Liver (tissue), 8 donors: ENCODE measurements at regions not wholly inside any gene's neighbourhood (a gene's known extent, or its start where the extent isn't known, plus 50 kb on each side); places are given as distances from the start of the nearest gene placed in this dataset.

Source experiments
- DNase-seq: peaks from one replicate; pipeline ENCODE4 v3.0.0-alpha.2; 2017; ENCODE audit warnings: low spot score
- H3K27ac ChIP-seq, 2 donors: one replicate each; pipeline ENCODE4 v1.7.0; 2013; ENCODE audit warnings: inconsistent platforms in 2 of 2, low read length in 2 of 2, control low read depth in 1 of 2, low read depth in 1 of 2, mild to moderate bottlenecking in 1 of 2
- H3K27me3 ChIP-seq, 4 donors: one replicate each; pipeline versions ENCODE4 v1.6.1 to v1.7.0; 2013; ENCODE audit warnings: low read length in 3 of 4, inconsistent platforms in 1 of 4, mild to moderate bottlenecking in 1 of 4, moderate library complexity in 1 of 4; ENCODE audit not compliant: control insufficient read depth in 4 of 4, insufficient read depth in 4 of 4
- H3K36me3 ChIP-seq, 4 donors: one replicate each; pipeline versions ENCODE4 v1.6.1 to v1.7.0; 2013; ENCODE audit warnings: low read length in 3 of 4, mild to moderate bottlenecking in 3 of 4, low read depth in 1 of 4, moderate library complexity in 1 of 4; ENCODE audit not compliant: control insufficient read depth in 4 of 4, insufficient read depth in 3 of 4
- H3K4me1 ChIP-seq, 4 donors: one replicate each; pipeline versions ENCODE4 v1.6.1 to v1.7.0; 2013; ENCODE audit warnings: low read length in 3 of 4, mild to moderate bottlenecking in 3 of 4, moderate library complexity in 1 of 4; ENCODE audit not compliant: control insufficient read depth in 4 of 4, insufficient read depth in 4 of 4
- H3K4me3 ChIP-seq, 3 donors: one replicate each; pipeline versions ENCODE4 v1.6.1 to v1.7.0; 2013; ENCODE audit warnings: low read length in 3 of 3, control low read depth in 1 of 3, low read depth in 1 of 3, mild to moderate bottlenecking in 1 of 3
- H3K9ac ChIP-seq, 2 donors: one replicate each; pipeline ENCODE4 v1.7.0; 2013; ENCODE audit warnings: low read length in 2 of 2, mild to moderate bottlenecking in 2 of 2, moderate library complexity in 2 of 2, control low read depth in 1 of 2, low read depth in 1 of 2
- H3K9me3 ChIP-seq, 4 donors: one replicate each; pipeline versions ENCODE4 v1.6.1 to v1.7.0; 2013; ENCODE audit warnings: low read length in 3 of 4; ENCODE audit not compliant: control insufficient read depth in 4 of 4
- EGR1 ChIP-seq, 2 donors: IDR thresholded peaks; 2 replicates each; pipeline ENCODE4 v1.6.1; 2016 to 2018; ENCODE audit warnings: antibody characterized with exemption in 2 of 2, low read depth in 2 of 2
- FOXA1 ChIP-seq: IDR thresholded peaks from 2 replicates; pipeline ENCODE4 v1.6.1; 2016; ENCODE audit warnings: antibody characterized with exemption
- GABPA ChIP-seq, 2 donors: IDR thresholded peaks in 1 of 2; conservative IDR thresholded peaks in 1 of 2; 2 replicates each; pipeline ENCODE4 v1.6.1; 2016; ENCODE audit warnings: antibody characterized with exemption in 2 of 2, mild to moderate bottlenecking in 1 of 2, moderate library complexity in 1 of 2
- HNF4G ChIP-seq: IDR thresholded peaks from 2 replicates; pipeline ENCODE4 v1.6.1; 2016; ENCODE audit warnings: antibody characterized with exemption
- JUND ChIP-seq, 2 donors: IDR thresholded peaks; 2 replicates each; pipeline ENCODE4 v1.6.1; 2016; ENCODE audit warnings: antibody characterized with exemption in 2 of 2
- NR2F2 ChIP-seq: IDR thresholded peaks from 2 replicates; pipeline ENCODE4 v1.6.1; 2016; ENCODE audit warnings: antibody characterized with exemption
- RAD21 ChIP-seq, 2 donors: IDR thresholded peaks; 2 replicates each; pipeline ENCODE4 v1.6.1; 2016; ENCODE audit warnings: antibody characterized with exemption in 2 of 2, mild to moderate bottlenecking in 2 of 2
- SP1 ChIP-seq: IDR thresholded peaks from 2 replicates; pipeline ENCODE4 v1.6.1; 2018; ENCODE audit warnings: antibody characterized with exemption, mild to moderate bottlenecking
- TAF1 ChIP-seq: conservative IDR thresholded peaks from 2 replicates; pipeline ENCODE4 v1.6.1; 2016; ENCODE audit warnings: antibody characterized with exemption, mild to moderate bottlenecking
- YY1 ChIP-seq: IDR thresholded peaks from 2 replicates; pipeline ENCODE4 v1.6.1; 2016; ENCODE audit warnings: antibody characterized with exemption, mild to moderate bottlenecking
- WGBS: extraction: QIAGEN DNeasy Blood & Tissue Kit; methylation state at CpG from one replicate; pipeline ENCODE4 v1.1.7; 2013; 5-methylcytosine and 5-hydroxymethylcytosine counted together
- TF ChIP-seq, protein P1 (sequence below): IDR thresholded peaks from 2 replicates; pipeline ENCODE4 v1.6.1; 2016; ENCODE audit warnings: antibody characterized with exemption
- TF ChIP-seq, protein P2 (sequence below): IDR thresholded peaks from 2 replicates; pipeline ENCODE4 v1.6.1; 2016; ENCODE audit warnings: antibody characterized with exemption, mild to moderate bottlenecking
- TF ChIP-seq, protein P3 (sequence below): IDR thresholded peaks from 2 replicates; pipeline ENCODE4 v1.6.1; 2016; ENCODE audit warnings: antibody characterized with exemption
- TF ChIP-seq, protein P4 (sequence below): fragments of 150-350 bp; IDR thresholded peaks from 2 replicates; pipeline ENCODE4 v1.5.1; 2017; ENCODE audit warnings: improper control_type of control experiment, low read depth, low read length; ENCODE audit not compliant: missing input control
- TF ChIP-seq, protein P5 (sequence below): IDR thresholded peaks from 2 replicates; pipeline ENCODE4 v1.6.1; 2016; ENCODE audit warnings: antibody characterized with exemption
- donor health status: healthy.
- donor health status: healthy.
- donor health status: healthy.
- donor health status: healthy.
- donor health status: healthy.

DNA sequence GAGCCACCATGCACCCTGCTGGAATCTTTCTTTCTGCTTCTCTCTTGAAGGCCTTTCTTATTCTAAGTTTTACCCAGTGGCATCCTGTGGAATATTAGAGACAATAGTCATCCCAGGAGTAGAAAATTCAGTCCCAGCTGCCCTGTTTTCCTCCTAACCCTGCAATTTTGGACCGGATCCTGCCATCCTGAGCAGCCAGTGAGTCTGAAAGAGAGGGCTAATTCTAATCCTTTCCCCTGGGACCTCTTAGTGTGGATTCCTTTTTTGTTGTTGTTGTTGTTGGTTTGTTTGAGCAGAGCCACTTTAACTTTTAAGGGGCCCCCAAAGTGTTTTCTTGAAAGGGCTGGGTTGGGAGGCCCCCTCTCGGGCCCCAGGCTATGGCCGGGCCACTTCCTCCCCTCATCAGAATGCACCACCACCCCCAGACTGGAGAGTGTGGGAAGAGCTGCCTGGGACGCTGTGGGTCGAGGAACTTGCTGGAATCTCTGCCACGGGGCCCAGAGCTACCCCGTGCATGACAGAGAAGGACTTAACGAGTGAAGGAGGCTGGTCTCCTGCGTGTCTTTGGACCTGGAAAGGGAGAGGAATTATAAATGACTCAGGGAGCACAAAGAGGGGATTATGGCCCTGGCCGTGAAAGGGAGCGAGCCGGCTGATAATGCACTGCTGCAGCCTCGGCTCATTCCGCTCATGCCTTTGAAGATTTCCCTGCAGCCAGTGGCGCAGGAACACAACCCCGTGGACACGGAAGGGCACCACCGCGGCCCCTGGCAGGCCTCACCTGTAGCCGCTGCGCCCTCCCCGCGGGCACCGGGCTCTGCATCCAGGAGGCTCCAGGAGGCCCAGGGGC is 81.0 kb upstream of the AKT3 start:
- Histone ChIP-seq H3K9ac (no peak overlapping the region), H3K27me3 (peaks cover 0 to 5% (median 0%) of the 10 kb centered on the region in 4 donors), H3K9me3 (peaks cover 0 to 2% (median 0%) of the 10 kb centered on the region in 4 donors), H3K27ac (no peak overlapping the region), H3K4me3 (no peak overlapping the region), H3K36me3 (no peaks in the 10 kb centered on the region), H3K4me1 (no peaks in the 10 kb centered on the region)
- WGBS, result 31% methylated on average over 24 of the region's 24 CpGs
- no peak for DNase-seq
- TF ChIP-seq, protein P1, sequence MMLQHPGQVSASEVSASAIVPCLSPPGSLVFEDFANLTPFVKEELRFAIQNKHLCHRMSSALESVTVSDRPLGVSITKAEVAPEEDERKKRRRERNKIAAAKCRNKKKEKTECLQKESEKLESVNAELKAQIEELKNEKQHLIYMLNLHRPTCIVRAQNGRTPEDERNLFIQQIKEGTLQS, result no peak
- TF ChIP-seq RAD21 (IDR thresholded peaks at IDR 0.05), result no peak
- TF ChIP-seq GABPA (IDR thresholded peaks at IDR 0.05 in 1 of 2, conservative IDR thresholded peaks at IDR 0.05 in 1 of 2), result no peak
- no peak for TF ChIP-seq FOXA1
- TF ChIP-seq SP1, result no peak
- no peak for TF ChIP-seq YY1

DNA sequence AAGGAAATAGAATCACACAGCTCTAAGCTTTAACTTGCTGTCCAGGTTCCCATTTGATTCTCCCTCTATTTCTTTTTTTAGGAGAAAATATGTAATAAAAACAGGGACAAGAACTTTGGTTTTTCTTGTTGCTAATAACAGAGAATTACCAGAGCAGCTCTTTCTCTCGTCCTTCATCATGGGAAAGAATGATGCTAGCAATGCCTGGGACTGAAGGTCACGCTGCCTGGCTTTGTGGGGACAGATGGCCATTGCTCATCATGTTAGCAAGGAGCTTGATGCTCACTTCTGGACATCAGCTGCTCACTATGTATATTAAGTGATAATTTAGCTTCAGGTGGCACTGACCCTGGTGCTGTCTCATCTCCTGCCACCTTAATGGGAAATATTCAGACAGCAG is 77.3 kb upstream of the AKT3 start:
- Histone ChIP-seq H3K27ac (no peak overlapping the region), H3K4me3 (no peak overlapping the region), H3K36me3 (no peaks in the 10 kb centered on the region), H3K27me3 (peaks cover 0 to 2% (median 0%) of the 10 kb centered on the region in 4 donors), H3K9ac (no peak overlapping the region), H3K4me1 (no peaks in the 10 kb centered on the region), H3K9me3 (no peaks in the 10 kb centered on the region)
- TF ChIP-seq TAF1 (no peak), HNF4G (no peak)
- TF ChIP-seq, protein P2, sequence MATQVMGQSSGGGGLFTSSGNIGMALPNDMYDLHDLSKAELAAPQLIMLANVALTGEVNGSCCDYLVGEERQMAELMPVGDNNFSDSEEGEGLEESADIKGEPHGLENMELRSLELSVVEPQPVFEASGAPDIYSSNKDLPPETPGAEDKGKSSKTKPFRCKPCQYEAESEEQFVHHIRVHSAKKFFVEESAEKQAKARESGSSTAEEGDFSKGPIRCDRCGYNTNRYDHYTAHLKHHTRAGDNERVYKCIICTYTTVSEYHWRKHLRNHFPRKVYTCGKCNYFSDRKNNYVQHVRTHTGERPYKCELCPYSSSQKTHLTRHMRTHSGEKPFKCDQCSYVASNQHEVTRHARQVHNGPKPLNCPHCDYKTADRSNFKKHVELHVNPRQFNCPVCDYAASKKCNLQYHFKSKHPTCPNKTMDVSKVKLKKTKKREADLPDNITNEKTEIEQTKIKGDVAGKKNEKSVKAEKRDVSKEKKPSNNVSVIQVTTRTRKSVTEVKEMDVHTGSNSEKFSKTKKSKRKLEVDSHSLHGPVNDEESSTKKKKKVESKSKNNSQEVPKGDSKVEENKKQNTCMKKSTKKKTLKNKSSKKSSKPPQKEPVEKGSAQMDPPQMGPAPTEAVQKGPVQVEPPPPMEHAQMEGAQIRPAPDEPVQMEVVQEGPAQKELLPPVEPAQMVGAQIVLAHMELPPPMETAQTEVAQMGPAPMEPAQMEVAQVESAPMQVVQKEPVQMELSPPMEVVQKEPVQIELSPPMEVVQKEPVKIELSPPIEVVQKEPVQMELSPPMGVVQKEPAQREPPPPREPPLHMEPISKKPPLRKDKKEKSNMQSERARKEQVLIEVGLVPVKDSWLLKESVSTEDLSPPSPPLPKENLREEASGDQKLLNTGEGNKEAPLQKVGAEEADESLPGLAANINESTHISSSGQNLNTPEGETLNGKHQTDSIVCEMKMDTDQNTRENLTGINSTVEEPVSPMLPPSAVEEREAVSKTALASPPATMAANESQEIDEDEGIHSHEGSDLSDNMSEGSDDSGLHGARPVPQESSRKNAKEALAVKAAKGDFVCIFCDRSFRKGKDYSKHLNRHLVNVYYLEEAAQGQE, result no peak
- no peak for DNase-seq
- WGBS, result 70% methylated on average over 2 of the region's 2 CpGs

DNA sequence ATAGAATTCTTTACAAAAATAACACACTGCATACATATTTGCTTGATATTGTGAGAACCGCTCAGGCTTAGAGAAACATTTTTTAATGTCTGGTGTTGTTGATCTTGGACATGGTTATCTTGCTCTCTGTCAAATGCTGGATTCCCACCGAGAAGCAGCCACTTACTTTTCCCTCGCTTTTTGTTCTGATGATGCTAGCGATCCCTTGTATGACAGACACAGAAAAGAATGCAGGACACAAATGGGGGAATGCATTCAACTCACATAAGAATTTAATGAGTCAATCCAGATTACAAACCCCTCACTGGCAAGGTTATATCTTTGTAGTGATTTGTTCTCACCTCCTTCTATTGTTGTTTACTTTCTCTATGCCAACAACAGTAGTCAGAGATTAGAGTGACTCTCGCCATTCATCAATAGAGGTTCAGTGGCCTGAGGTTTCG is 76.8 kb upstream of the AKT3 start:
- DNase-seq, result no peak
- WGBS, result 59% methylated on average over 6 of the region's 6 CpGs
- no peak overlapping the region for H3K27ac ChIP-seq
- no peaks in the 10 kb centered on the region for H3K9me3 ChIP-seq
- H3K9ac ChIP-seq, result no peak overlapping the region
- no peaks in the 10 kb centered on the region for H3K4me1 ChIP-seq
- H3K36me3 ChIP-seq, result no peaks in the 10 kb centered on the region
- H3K27me3 ChIP-seq, result peaks cover 0 to 5% (median 0%) of the 10 kb centered on the region in 4 donors
- no peak overlapping the region for H3K4me3 ChIP-seq
- TF ChIP-seq, protein P3, sequence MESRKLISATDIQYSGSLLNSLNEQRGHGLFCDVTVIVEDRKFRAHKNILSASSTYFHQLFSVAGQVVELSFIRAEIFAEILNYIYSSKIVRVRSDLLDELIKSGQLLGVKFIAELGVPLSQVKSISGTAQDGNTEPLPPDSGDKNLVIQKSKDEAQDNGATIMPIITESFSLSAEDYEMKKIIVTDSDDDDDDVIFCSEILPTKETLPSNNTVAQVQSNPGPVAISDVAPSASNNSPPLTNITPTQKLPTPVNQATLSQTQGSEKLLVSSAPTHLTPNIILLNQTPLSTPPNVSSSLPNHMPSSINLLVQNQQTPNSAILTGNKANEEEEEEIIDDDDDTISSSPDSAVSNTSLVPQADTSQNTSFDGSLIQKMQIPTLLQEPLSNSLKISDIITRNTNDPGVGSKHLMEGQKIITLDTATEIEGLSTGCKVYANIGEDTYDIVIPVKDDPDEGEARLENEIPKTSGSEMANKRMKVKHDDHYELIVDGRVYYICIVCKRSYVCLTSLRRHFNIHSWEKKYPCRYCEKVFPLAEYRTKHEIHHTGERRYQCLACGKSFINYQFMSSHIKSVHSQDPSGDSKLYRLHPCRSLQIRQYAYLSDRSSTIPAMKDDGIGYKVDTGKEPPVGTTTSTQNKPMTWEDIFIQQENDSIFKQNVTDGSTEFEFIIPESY, result no peak
- TF ChIP-seq, protein P2, result no peak
- TF ChIP-seq EGR1 (IDR thresholded peaks at IDR 0.05; ENCODE audit: low read depth in 2 of 2), result no peak
- TF ChIP-seq HNF4G, result no peak
- no peak for TF ChIP-seq TAF1
- TF ChIP-seq, protein P4, sequence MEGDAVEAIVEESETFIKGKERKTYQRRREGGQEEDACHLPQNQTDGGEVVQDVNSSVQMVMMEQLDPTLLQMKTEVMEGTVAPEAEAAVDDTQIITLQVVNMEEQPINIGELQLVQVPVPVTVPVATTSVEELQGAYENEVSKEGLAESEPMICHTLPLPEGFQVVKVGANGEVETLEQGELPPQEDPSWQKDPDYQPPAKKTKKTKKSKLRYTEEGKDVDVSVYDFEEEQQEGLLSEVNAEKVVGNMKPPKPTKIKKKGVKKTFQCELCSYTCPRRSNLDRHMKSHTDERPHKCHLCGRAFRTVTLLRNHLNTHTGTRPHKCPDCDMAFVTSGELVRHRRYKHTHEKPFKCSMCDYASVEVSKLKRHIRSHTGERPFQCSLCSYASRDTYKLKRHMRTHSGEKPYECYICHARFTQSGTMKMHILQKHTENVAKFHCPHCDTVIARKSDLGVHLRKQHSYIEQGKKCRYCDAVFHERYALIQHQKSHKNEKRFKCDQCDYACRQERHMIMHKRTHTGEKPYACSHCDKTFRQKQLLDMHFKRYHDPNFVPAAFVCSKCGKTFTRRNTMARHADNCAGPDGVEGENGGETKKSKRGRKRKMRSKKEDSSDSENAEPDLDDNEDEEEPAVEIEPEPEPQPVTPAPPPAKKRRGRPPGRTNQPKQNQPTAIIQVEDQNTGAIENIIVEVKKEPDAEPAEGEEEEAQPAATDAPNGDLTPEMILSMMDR, result no peak
- TF ChIP-seq NR2F2, result no peak
- TF ChIP-seq JUND (IDR thresholded peaks at IDR 0.05), result no peak
- TF ChIP-seq FOXA1, result no peak
- TF ChIP-seq RAD21 (IDR thresholded peaks at IDR 0.05), result no peak
- TF ChIP-seq, protein P5, sequence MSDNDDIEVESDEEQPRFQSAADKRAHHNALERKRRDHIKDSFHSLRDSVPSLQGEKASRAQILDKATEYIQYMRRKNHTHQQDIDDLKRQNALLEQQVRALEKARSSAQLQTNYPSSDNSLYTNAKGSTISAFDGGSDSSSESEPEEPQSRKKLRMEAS, result no peak
